Colonic mucosa (tissue), 4 donors: ENCODE measurements at regions not wholly inside any gene's neighbourhood (a gene's known extent, or its start where the extent isn't known, plus 50 kb on each side); places are given as distances from the start of the nearest gene placed in this dataset.

Experiments
- DNase-seq: peaks from one replicate; pipeline ENCODE4 v3.0.0-alpha.2; 2020
- H3K27ac ChIP-seq: fragments of 200-600 bp; one replicate; pipeline ENCODE4 v1.8.0; 2021
- H3K27me3 ChIP-seq: fragments of 200-600 bp; one replicate; pipeline ENCODE4 v1.8.0; 2021
- H3K36me3 ChIP-seq: fragments of 200-600 bp; one replicate; pipeline ENCODE4 v1.8.0; 2021
- H3K4me1 ChIP-seq: fragments of 200-600 bp; one replicate; pipeline ENCODE4 v1.8.0; 2021; ENCODE audit warnings: mild to moderate bottlenecking
- H3K4me3 ChIP-seq: fragments of 200-600 bp; one replicate; pipeline ENCODE4 v1.8.0; 2021
- H3K9ac ChIP-seq, 2 donors: one replicate each; pipeline ENCODE4 v1.7.0; 2013; ENCODE audit warnings: control low read depth in 2 of 2, low read depth in 2 of 2, low read length in 2 of 2
- H3K9me3 ChIP-seq: fragments of 200-600 bp; one replicate; pipeline ENCODE4 v1.8.0; 2021
- CTCF ChIP-seq: fragments of 200-600 bp; IDR thresholded peaks from one replicate; pipeline ENCODE4 v1.8.0; 2022; ENCODE audit warnings: antibody characterized with exemption, mild to moderate bottlenecking
- intact Hi-C: fragments of 100-400 bp; cut with DNase I; formaldehyde crosslinking; loops from one replicate; pipeline ENCODE4 v1.14.1; 2022
- donor health status: healthy.
- donor health status: DM: no; HTN: no; CAD: no.
- donor health status: DM: no; HTN: no; CAD: no.

GRCh38 chr11:110377434-110377833 is 52.3 kb upstream of the FDX1 start:
- Histone ChIP-seq H3K9ac (no peak overlapping the region), H3K9me3 (no peaks in the 10 kb centered on the region), H3K4me3 (no peak overlapping the region), H3K36me3 (no peaks in the 10 kb centered on the region), H3K27ac (no peak overlapping the region), H3K4me1 (no peaks in the 10 kb centered on the region), H3K27me3 (no peaks in the 10 kb centered on the region)
- TF ChIP-seq CTCF, result no peak
- intact Hi-C loops, result loop anchor here (2.0 to 5.0 kb wide), 3 partner anchors 55 to 430 kb away; no protein-coding TSS in a partner anchor
- DNase-seq, result no peak

- intact Hi-C loops, result loop anchor here (5.0 kb wide), 2 partner anchors 53 to 432 kb away; no protein-coding TSS in a partner anchor
- Histone ChIP-seq H3K9me3 (no peaks in the 10 kb centered on the region), H3K27ac (no peak overlapping the region), H3K4me3 (no peak overlapping the region), H3K9ac (no peak overlapping the region), H3K27me3 (no peaks in the 10 kb centered on the region), H3K36me3 (no peaks in the 10 kb centered on the region), H3K4me1 (no peaks in the 10 kb centered on the region)
- no peak for DNase-seq
- TF ChIP-seq CTCF, result no peak
These were observed 50.5 kb upstream of the FDX1 start for GRCh38 chr11:110379261-110379660.

GRCh38 chr11:110379936-110380335 is 49.8 kb upstream of the FDX1 start:
- Histone ChIP-seq H3K4me3 (no peak overlapping the region), H3K4me1 (no peaks in the 10 kb centered on the region), H3K9me3 (no peaks in the 10 kb centered on the region), H3K9ac (no peak overlapping the region), H3K36me3 (no peaks in the 10 kb centered on the region), H3K27ac (no peak overlapping the region), H3K27me3 (no peaks in the 10 kb centered on the region)
- no peak for TF ChIP-seq CTCF
- no peak for DNase-seq
- intact Hi-C loops, result loop anchor here (5.0 kb wide), 2 partner anchors 52 to 433 kb away; no protein-coding TSS in a partner anchor
